ENCODE measurements at regions not wholly inside any gene's neighbourhood (a gene's known extent, or its start where the extent isn't known, plus 50 kb on each side); places are given as distances from the start of the nearest gene placed in this dataset.

DNA sequence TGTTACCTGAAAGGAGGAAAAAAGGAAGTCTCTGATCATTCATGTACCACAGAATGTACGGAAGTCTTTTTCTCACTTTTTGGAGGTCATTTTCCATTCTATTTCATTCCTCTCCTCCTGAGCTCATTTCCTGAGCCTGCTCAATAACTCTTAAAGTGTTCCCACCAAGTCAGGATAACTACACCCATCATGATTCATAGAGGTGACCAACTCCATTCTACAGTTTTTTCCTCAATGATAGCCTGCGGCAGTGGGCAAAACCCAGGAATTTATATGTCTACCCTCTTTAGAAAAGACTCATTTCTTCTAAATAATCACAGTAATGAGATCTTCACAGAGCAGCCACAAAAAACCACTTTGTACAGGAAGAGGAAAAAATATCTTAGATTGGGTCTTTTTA is 372.5 kb downstream of the RBM43 start:
- no peak for TF ChIP-seq EZH2phosphoT487 (IDR thresholded peaks at IDR 0.05; ENCODE audit: low read length)
- TF ChIP-seq EZH2 (optimal IDR thresholded peaks at IDR 0.05; ENCODE audit: low read depth, low read length): no peak
- TF ChIP-seq, protein P1, sequence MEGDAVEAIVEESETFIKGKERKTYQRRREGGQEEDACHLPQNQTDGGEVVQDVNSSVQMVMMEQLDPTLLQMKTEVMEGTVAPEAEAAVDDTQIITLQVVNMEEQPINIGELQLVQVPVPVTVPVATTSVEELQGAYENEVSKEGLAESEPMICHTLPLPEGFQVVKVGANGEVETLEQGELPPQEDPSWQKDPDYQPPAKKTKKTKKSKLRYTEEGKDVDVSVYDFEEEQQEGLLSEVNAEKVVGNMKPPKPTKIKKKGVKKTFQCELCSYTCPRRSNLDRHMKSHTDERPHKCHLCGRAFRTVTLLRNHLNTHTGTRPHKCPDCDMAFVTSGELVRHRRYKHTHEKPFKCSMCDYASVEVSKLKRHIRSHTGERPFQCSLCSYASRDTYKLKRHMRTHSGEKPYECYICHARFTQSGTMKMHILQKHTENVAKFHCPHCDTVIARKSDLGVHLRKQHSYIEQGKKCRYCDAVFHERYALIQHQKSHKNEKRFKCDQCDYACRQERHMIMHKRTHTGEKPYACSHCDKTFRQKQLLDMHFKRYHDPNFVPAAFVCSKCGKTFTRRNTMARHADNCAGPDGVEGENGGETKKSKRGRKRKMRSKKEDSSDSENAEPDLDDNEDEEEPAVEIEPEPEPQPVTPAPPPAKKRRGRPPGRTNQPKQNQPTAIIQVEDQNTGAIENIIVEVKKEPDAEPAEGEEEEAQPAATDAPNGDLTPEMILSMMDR (IDR thresholded peaks at IDR 0.05; ENCODE audit: low read length): no peak
- Histone ChIP-seq H3K27ac (ENCODE audit: low read length) (no peak overlapping the region), H3K79me2 (ENCODE audit: low read length) (no peaks in the 10 kb centered on the region), H3K4me3 (ENCODE audit: low read length) (no peak overlapping the region), H3K9me3 (replicated peaks; ENCODE audit: insufficient read depth, low read length) (no peaks in the 10 kb centered on the region), H4K20me1 (ENCODE audit: insufficient read depth, low read length) (no peaks in the 10 kb centered on the region), H3K27me3 (replicated peaks; ENCODE audit: insufficient read depth, low read length) (no peaks in the 10 kb centered on the region), H3K9ac (ENCODE audit: low read length) (no peak overlapping the region), H2AFZ (ENCODE audit: low read length) (no peak overlapping the region), H3K9me2 (replicated peaks; ENCODE audit: insufficient read depth, low read length) (no peaks in the 10 kb centered on the region), H3F3A (ENCODE audit: insufficient read depth, low read length) (no peaks in the 10 kb centered on the region), H3K4me2 (ENCODE audit: low read depth, low read length) (no peak overlapping the region), H3K4me1 (ENCODE audit: low read length) (no peaks in the 10 kb centered on the region), H3K36me3 (replicated peaks; ENCODE audit: insufficient read depth, low read length) (no peaks in the 10 kb centered on the region)
- DNase-seq: no peak

DNA sequence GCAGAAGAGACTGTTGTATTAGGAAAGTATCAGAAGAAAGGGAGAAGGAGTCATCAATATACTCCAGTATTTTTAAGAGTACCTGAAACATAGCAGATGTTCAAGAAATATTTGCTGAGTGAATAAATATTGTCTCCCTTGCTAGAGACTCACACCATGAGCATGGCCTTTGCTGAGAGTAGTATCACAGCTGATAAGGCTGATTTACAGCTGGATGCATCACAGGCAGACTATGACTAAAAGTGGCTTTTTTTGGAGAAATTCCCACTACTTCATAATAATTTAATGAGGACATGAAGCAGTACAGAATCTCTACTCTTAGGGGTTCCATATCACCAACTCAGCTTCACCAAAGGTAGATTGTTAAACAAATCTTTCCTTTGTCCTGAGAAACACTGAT is 373.3 kb downstream of the RBM43 start:
- no peak overlapping the region for H2AFZ ChIP-seq (ENCODE audit: low read length)
- H3K4me1 ChIP-seq (ENCODE audit: low read length): no peaks in the 10 kb centered on the region
- no peaks in the 10 kb centered on the region for H3F3A ChIP-seq (ENCODE audit: insufficient read depth, low read length)
- H3K36me3 ChIP-seq (replicated peaks; ENCODE audit: insufficient read depth, low read length): no peaks in the 10 kb centered on the region
- no peak overlapping the region for H3K4me2 ChIP-seq (ENCODE audit: low read depth, low read length)
- H3K9me3 ChIP-seq (replicated peaks; ENCODE audit: insufficient read depth, low read length): no peaks in the 10 kb centered on the region
- no peak for DNase-seq
- H3K9me2 ChIP-seq (replicated peaks; ENCODE audit: insufficient read depth, low read length): no peaks in the 10 kb centered on the region
- no peak overlapping the region for H3K27ac ChIP-seq (ENCODE audit: low read length)
- no peak overlapping the region for H3K4me3 ChIP-seq (ENCODE audit: low read length)
- H3K27me3 ChIP-seq (replicated peaks; ENCODE audit: insufficient read depth, low read length): no peaks in the 10 kb centered on the region
- no peak overlapping the region for H3K9ac ChIP-seq (ENCODE audit: low read length)
- no peaks in the 10 kb centered on the region for H4K20me1 ChIP-seq (ENCODE audit: insufficient read depth, low read length)
- TF ChIP-seq EZH2 (optimal IDR thresholded peaks at IDR 0.05; ENCODE audit: low read depth, low read length) (no peak), EZH2phosphoT487 (IDR thresholded peaks at IDR 0.05; ENCODE audit: low read length) (no peak)
- TF ChIP-seq, protein P1 (IDR thresholded peaks at IDR 0.05; ENCODE audit: low read length): no peak
- H3K79me2 ChIP-seq (ENCODE audit: low read length): no peaks in the 10 kb centered on the region

DNA sequence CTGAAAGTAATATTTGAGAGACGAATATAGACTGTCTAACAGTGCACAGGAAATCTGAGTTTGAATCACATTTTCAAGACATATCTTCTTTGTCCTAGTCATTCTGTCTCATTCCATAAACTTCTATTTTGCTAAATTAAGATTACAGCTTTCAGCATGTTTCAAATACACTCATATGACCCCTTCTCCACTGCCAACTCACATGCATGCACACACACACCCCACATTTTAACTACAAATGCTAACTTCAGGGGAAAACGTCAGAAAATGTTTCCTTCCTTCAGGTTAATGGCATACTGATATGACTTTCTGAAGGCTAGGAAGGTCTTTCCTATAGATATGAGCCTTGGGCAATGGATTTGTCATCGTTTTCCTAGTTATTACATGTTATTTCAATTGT is 373.7 kb downstream of the RBM43 start:
- H3F3A ChIP-seq (ENCODE audit: insufficient read depth, low read length): no peaks in the 10 kb centered on the region
- H2AFZ ChIP-seq (ENCODE audit: low read length): no peak overlapping the region
- H3K4me1 ChIP-seq (ENCODE audit: low read length): no peaks in the 10 kb centered on the region
- H3K27me3 ChIP-seq (replicated peaks; ENCODE audit: insufficient read depth, low read length): no peaks in the 10 kb centered on the region
- no peak overlapping the region for H3K4me3 ChIP-seq (ENCODE audit: low read length)
- no peaks in the 10 kb centered on the region for H4K20me1 ChIP-seq (ENCODE audit: insufficient read depth, low read length)
- no peaks in the 10 kb centered on the region for H3K36me3 ChIP-seq (replicated peaks; ENCODE audit: insufficient read depth, low read length)
- no peak for DNase-seq
- no peaks in the 10 kb centered on the region for H3K79me2 ChIP-seq (ENCODE audit: low read length)
- no peak overlapping the region for H3K4me2 ChIP-seq (ENCODE audit: low read depth, low read length)
- no peak overlapping the region for H3K27ac ChIP-seq (ENCODE audit: low read length)
- no peaks in the 10 kb centered on the region for H3K9me3 ChIP-seq (replicated peaks; ENCODE audit: insufficient read depth, low read length)
- no peaks in the 10 kb centered on the region for H3K9me2 ChIP-seq (replicated peaks; ENCODE audit: insufficient read depth, low read length)
- no peak overlapping the region for H3K9ac ChIP-seq (ENCODE audit: low read length)
- TF ChIP-seq, protein P1 (IDR thresholded peaks at IDR 0.05; ENCODE audit: low read length): no peak
- TF ChIP-seq EZH2 (optimal IDR thresholded peaks at IDR 0.05; ENCODE audit: low read depth, low read length) (no peak), EZH2phosphoT487 (IDR thresholded peaks at IDR 0.05; ENCODE audit: low read length) (no peak)
